Vagina (tissue), 2 donors: ENCODE measurements at regions not wholly inside any gene's neighbourhood (a gene's known extent, or its start where the extent isn't known, plus 50 kb on each side); places are given as distances from the start of the nearest gene placed in this dataset.
"Not testable (repeated sequence)": the region's sequence is repeated elsewhere in the genome, so short reads cannot be mapped to it uniquely, and the experiment has no call there.

ENCODE experiments used
- DNase-seq, 2 donors: peaks; one replicate each; pipeline ENCODE4 v3.0.0-alpha.2; 2017; ENCODE audit errors: extremely low spot score in 2 of 2
- H3K27ac ChIP-seq: fragments of 200-600 bp; sonication (generic); one replicate; pipeline ENCODE4 v1.5.1; 2019
- H3K27me3 ChIP-seq: fragments of 200-600 bp; sonication (generic); one replicate; pipeline ENCODE4 v1.5.1; 2019
- H3K36me3 ChIP-seq, 2 donors: fragments of 200-600 bp; sonication (generic); one replicate each; pipeline ENCODE4 v1.5.1; 2017 to 2019
- H3K4me1 ChIP-seq: fragments of 200-600 bp; sonication (generic); one replicate; pipeline ENCODE4 v1.5.1; 2019
- H3K4me3 ChIP-seq, 2 donors: fragments of 200-600 bp; sonication (generic); 1 replicate in 1 of 2; 2 replicates in 1 of 2; pipeline ENCODE4 v1.5.1; 2016 to 2019
- H3K9me3 ChIP-seq: fragments of 200-600 bp; sonication (generic); one replicate; pipeline ENCODE4 v1.5.1; 2019
- CTCF ChIP-seq, 3 experiments: fragments of 450-650 bp in 2 of 3; fragments of 200-600 bp in 1 of 3; sonication (generic) in 1 of 3; IDR thresholded peaks; one replicate each; pipeline ENCODE4 v1.5.1; 2017 to 2019; ENCODE audit warnings: antibody characterized with exemption in 3 of 3, mild to moderate bottlenecking in 2 of 3, moderate library complexity in 2 of 3
- POLR2A ChIP-seq, 2 donors: fragments of 450-650 bp; IDR thresholded peaks; one replicate each; pipeline ENCODE4 v1.6.1; 2017; ENCODE audit warnings: antibody characterized with exemption in 2 of 2, mild to moderate bottlenecking in 2 of 2, moderate library complexity in 2 of 2
- POLR2AphosphoS5 ChIP-seq, 2 donors: sonication (generic); formaldehyde crosslinking; IDR thresholded peaks; one replicate each; pipeline ENCODE4 v1.9.0; 2017; ENCODE audit warnings: antibody characterized with exemption in 2 of 2, mild to moderate bottlenecking in 2 of 2, low read depth in 1 of 2; ENCODE audit not compliant: insufficient read depth in 1 of 2
- intact Hi-C: fragments of 100-400 bp; cut with DNase I; formaldehyde crosslinking; loops from one replicate; pipeline ENCODE4 v1.15.1; 2023

GRCh38 chr4:27964095-27964494 lies 1103.5 kb downstream of the STIM2 start:
- no peak overlapping the region for H3K27ac ChIP-seq
- H3K4me3 ChIP-seq = no peak overlapping the region
- no peak for TF ChIP-seq CTCF (IDR thresholded peaks at IDR 0.05)
- no peak for TF ChIP-seq POLR2A (IDR thresholded peaks at IDR 0.05)
- TF ChIP-seq POLR2AphosphoS5 (IDR thresholded peaks at IDR 0.05; ENCODE audit: insufficient read depth in 1 of 2, low read depth in 1 of 2) = no peak
- H3K4me1 ChIP-seq = no peaks in the 10 kb centered on the region
- H3K36me3 ChIP-seq = no peaks in the 10 kb centered on the region
- no peaks in the 10 kb centered on the region for H3K27me3 ChIP-seq
- H3K9me3 ChIP-seq = no peaks in the 10 kb centered on the region
- intact Hi-C loops = no loop called here
- DNase-seq = no peak

GRCh38 chr4:27966664-27967063 lies 1106.0 kb downstream of the STIM2 start:
- H3K9me3 ChIP-seq = no peaks in the 10 kb centered on the region
- TF ChIP-seq POLR2A (IDR thresholded peaks at IDR 0.05) (no peak), CTCF (IDR thresholded peaks at IDR 0.05) (no peak), POLR2AphosphoS5 (IDR thresholded peaks at IDR 0.05; ENCODE audit: insufficient read depth in 1 of 2, low read depth in 1 of 2) (no peak)
- no peak overlapping the region for H3K4me3 ChIP-seq
- intact Hi-C loops = no loop called here
- H3K27ac ChIP-seq = no peak overlapping the region
- H3K4me1 ChIP-seq = no peaks in the 10 kb centered on the region
- H3K36me3 ChIP-seq = no peaks in the 10 kb centered on the region
- H3K27me3 ChIP-seq = no peaks in the 10 kb centered on the region
- DNase-seq = no peak

- no peaks in the 10 kb centered on the region for H3K36me3 ChIP-seq
- H3K27ac ChIP-seq = no peak overlapping the region
- H3K4me1 ChIP-seq = no peaks in the 10 kb centered on the region
- TF ChIP-seq CTCF (IDR thresholded peaks at IDR 0.05) = no peak
- no peak for TF ChIP-seq POLR2AphosphoS5 (IDR thresholded peaks at IDR 0.05; ENCODE audit: insufficient read depth in 1 of 2, low read depth in 1 of 2)
- no peak for TF ChIP-seq POLR2A (IDR thresholded peaks at IDR 0.05)
- intact Hi-C loops = no loop called here
- no peak for DNase-seq
- no peaks in the 10 kb centered on the region for H3K27me3 ChIP-seq
- no peaks in the 10 kb centered on the region for H3K9me3 ChIP-seq
- H3K4me3 ChIP-seq = no peak overlapping the region
Observed at GRCh38 chr4:27973056-27973455, 1112.4 kb downstream of the STIM2 start.

GRCh38 chr4:27973700-27974099 lies 1113.1 kb downstream of the STIM2 start:
- Histone ChIP-seq H3K9me3 (no peaks in the 10 kb centered on the region), H3K27ac (no peak overlapping the region), H3K4me1 (no peaks in the 10 kb centered on the region), H3K4me3 (no peak overlapping the region), H3K36me3 (no peaks in the 10 kb centered on the region), H3K27me3 (no peaks in the 10 kb centered on the region)
- no peak for TF ChIP-seq CTCF (IDR thresholded peaks at IDR 0.05)
- TF ChIP-seq POLR2A (IDR thresholded peaks at IDR 0.05) = no peak
- no peak for TF ChIP-seq POLR2AphosphoS5 (IDR thresholded peaks at IDR 0.05; ENCODE audit: insufficient read depth in 1 of 2, low read depth in 1 of 2)
- no peak for DNase-seq
- intact Hi-C loops = no loop called here

- H3K4me1 ChIP-seq = no peaks in the 10 kb centered on the region
- H3K36me3 ChIP-seq = no peaks in the 10 kb centered on the region
- intact Hi-C loops = no loop called here
- no peak overlapping the region for H3K4me3 ChIP-seq
- no peak for DNase-seq
- no peak for TF ChIP-seq CTCF (IDR thresholded peaks at IDR 0.05)
- no peak for TF ChIP-seq POLR2A (IDR thresholded peaks at IDR 0.05)
- no peak for TF ChIP-seq POLR2AphosphoS5 (IDR thresholded peaks at IDR 0.05; ENCODE audit: insufficient read depth in 1 of 2, low read depth in 1 of 2)
- no peaks in the 10 kb centered on the region for H3K27me3 ChIP-seq
- no peaks in the 10 kb centered on the region for H3K9me3 ChIP-seq
- H3K27ac ChIP-seq = no peak overlapping the region
Observed at GRCh38 chr4:27974339-27974738, 1113.7 kb downstream of the STIM2 start.

- H3K4me1 ChIP-seq, H3K36me3 ChIP-seq, intact Hi-C loops, H3K27me3 ChIP-seq, DNase-seq, H3K4me3 ChIP-seq, H3K9me3 ChIP-seq, H3K27ac ChIP-seq: not testable (repeated sequence)
Observed at GRCh38 chr4:27974881-27975280, 1114.2 kb downstream of the STIM2 start.

GRCh38 chr4:27978427-27979109 lies 1117.9 kb downstream of the STIM2 start:
- intact Hi-C loops, H3K9me3 ChIP-seq, H3K4me3 ChIP-seq, DNase-seq, H3K36me3 ChIP-seq, H3K4me1 ChIP-seq, H3K27ac ChIP-seq, H3K27me3 ChIP-seq: not testable (repeated sequence)
